GM12878 (cell line): ENCODE measurements at regions not wholly inside any gene's neighbourhood (a gene's known extent, or its start where the extent isn't known, plus 50 kb on each side); places are given as distances from the start of the nearest gene placed in this dataset.
A peak's percentile ranks its signal among the peaks of the same experiment; 100 is the strongest.

Source experiments
- BCLAF1 ChIP-seq: fragments of 450-650 bp; IDR thresholded peaks from 2 replicates; pipeline ENCODE4 v1.6.1; 2017; ENCODE audit warnings: antibody characterized with exemption, mild to moderate bottlenecking, moderate library complexity
- CHD2 ChIP-seq: IDR thresholded peaks from 2 replicates; pipeline ENCODE4 v1.6.1; 2011; ENCODE audit warnings: low read depth, low read length, improper control_type of control experiment, borderline replicate concordance
- DPF2 ChIP-seq: fragments of 450-650 bp; IDR thresholded peaks from 2 replicates; pipeline ENCODE4 v1.6.1; 2017; ENCODE audit warnings: mild to moderate bottlenecking
- EED ChIP-seq: sonication (generic); IDR thresholded peaks from 2 replicates; pipeline ENCODE4 v1.6.1; 2016; ENCODE audit warnings: antibody characterized with exemption, low read depth
- IKZF1 ChIP-seq: fragments of 450-650 bp; conservative IDR thresholded peaks from 2 replicates; pipeline ENCODE4 v1.6.1; 2017; ENCODE audit warnings: antibody characterized with exemption, mild to moderate bottlenecking
- KDM1A ChIP-seq: fragments of 200-600 bp; sonication (generic); IDR thresholded peaks from 2 replicates; pipeline ENCODE4 v1.6.1; 2016; ENCODE audit warnings: borderline replicate concordance
- MEF2B ChIP-seq: fragments of 450-650 bp; IDR thresholded peaks from 2 replicates; pipeline ENCODE4 v1.6.1; 2018; ENCODE audit warnings: mild to moderate bottlenecking, moderate library complexity; ENCODE audit not compliant: partially characterized antibody, poor library complexity, severe bottlenecking
- MTA2 ChIP-seq: fragments of 450-650 bp; IDR thresholded peaks from 2 replicates; pipeline ENCODE4 v1.6.1; 2016; ENCODE audit warnings: low read depth, mild to moderate bottlenecking, moderate library complexity
- NR2C1 ChIP-seq: fragments of 450-650 bp; IDR thresholded peaks from 2 replicates; pipeline ENCODE4 v1.6.1; 2017; ENCODE audit warnings: antibody characterized with exemption, mild to moderate bottlenecking, moderate library complexity
- PML ChIP-seq: IDR thresholded peaks from 2 replicates; pipeline ENCODE4 v1.6.1; 2012; ENCODE audit warnings: low read length, inconsistent platforms
- POU2F2 ChIP-seq: IDR thresholded peaks from 3 replicates; pipeline ENCODE4 v1.6.1; 2011; ENCODE audit warnings: low read depth, mild to moderate bottlenecking, low read length, borderline replicate concordance
- RAD21 ChIP-seq: IDR thresholded peaks from 2 replicates; pipeline ENCODE4 v1.6.1; 2011; ENCODE audit warnings: mild to moderate bottlenecking, low read depth, low read length, moderate library complexity; ENCODE audit not compliant: insufficient read depth
- RAD51 ChIP-seq: fragments of 450-650 bp; IDR thresholded peaks from 2 replicates; pipeline ENCODE4 v1.6.1; 2016; ENCODE audit warnings: moderate library complexity, mild to moderate bottlenecking, inconsistent platforms
- RELA ChIP-seq: fragments of 450-650 bp; IDR thresholded peaks from 2 replicates; pipeline ENCODE4 v1.8.0; 2014; ENCODE audit warnings: borderline replicate concordance; ENCODE audit not compliant: partially characterized antibody
- SIN3A ChIP-seq: IDR thresholded peaks from 2 replicates; pipeline ENCODE4 v1.6.1; 2012; ENCODE audit warnings: low read depth, low read length, improper control_type of control experiment
- SMC3 ChIP-seq: IDR thresholded peaks from 2 replicates; pipeline ENCODE4 v1.6.1; 2011; ENCODE audit warnings: low read length, improper control_type of control experiment, borderline replicate concordance
- SPI1 ChIP-seq: IDR thresholded peaks from 2 replicates; pipeline ENCODE4 v1.6.1; 2011; ENCODE audit warnings: low read depth, mild to moderate bottlenecking, low read length, moderate library complexity, borderline replicate concordance; ENCODE audit not compliant: insufficient read depth
- SREBF2 ChIP-seq: IDR thresholded peaks from 2 replicates; pipeline ENCODE4 v1.6.1; 2012; ENCODE audit warnings: mild to moderate bottlenecking, low read length
- YY1 ChIP-seq: IDR thresholded peaks from 2 replicates; pipeline ENCODE4 v1.6.1; 2011; ENCODE audit warnings: low read depth, mild to moderate bottlenecking, low read length
- ZNF217 ChIP-seq: fragments of 450-650 bp; IDR thresholded peaks from 2 replicates; pipeline ENCODE4 v1.6.1; 2017; ENCODE audit warnings: antibody characterized with exemption, mild to moderate bottlenecking
- TF ChIP-seq, protein P1 (sequence below): fragments of 450-650 bp; IDR thresholded peaks from 2 replicates; pipeline ENCODE4 v1.6.1; 2018; ENCODE audit warnings: borderline replicate concordance, mild to moderate bottlenecking; ENCODE audit not compliant: partially characterized antibody
- TF ChIP-seq, protein P2 (sequence below): fragments of 450-650 bp; IDR thresholded peaks from 2 replicates; pipeline ENCODE4 v1.6.1; 2017; ENCODE audit warnings: mild to moderate bottlenecking, moderate library complexity

DNA sequence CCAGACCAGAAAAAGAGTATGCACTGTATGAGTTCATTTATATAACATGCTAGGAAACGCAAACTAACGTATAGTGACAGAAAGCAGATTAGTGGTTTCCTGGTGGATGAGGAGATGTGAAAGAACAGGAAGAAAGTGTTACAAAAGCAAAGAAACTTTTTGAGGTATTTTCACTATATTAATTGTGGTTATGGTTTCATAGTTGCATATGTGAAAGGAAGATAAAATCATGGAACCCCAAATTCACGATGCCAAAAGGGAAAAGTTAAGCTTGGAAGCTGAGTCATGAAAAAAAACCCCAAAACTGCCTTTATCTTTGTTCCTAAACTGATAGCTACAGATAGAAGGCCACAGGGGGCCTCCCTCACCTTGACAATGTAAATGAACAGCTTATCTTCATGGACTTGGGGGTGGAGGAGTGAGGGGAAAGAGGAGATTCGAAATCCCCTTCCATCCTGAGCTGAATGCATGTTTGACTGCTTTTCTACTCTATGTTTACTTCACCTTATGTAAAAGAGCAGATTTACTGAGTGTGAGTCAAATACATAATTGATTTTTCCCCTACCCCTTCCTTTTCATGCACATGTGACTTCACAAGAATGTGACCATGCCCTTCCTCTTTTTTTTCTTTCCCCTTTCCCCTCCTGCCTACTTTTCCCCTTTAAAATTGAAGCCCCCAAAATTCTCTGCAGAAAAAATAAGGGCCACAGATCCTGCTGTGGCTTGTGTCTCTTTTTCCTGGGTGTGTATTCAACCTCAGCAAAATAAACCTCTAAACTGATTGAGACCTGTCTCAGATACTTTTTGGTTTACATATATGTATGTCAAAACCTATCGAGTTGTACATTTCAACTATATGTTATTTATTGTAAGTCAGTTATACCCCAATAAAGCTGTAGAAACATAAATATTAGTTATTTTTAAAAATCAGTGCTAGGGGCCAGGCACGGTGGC is 100.1 kb upstream of the TLK1 start (continued):
- TF ChIP-seq EED (peak; percentile 66), SIN3A (no peak), SMC3 (no peak), POU2F2 (0 out of 3 replicates have a peak, but pooled peaks have one; percentile 43), MEF2B (no peak), YY1 (no peak), IKZF1 (peak; percentile 50), SREBF2 (no peak), RAD51 (peak; percentile 80; the same call in 1 of the 2 replicates), RELA (peak; percentile 76), ZNF217 (no peak), RAD21 (peak; percentile 60), CHD2 (no peak), MTA2 (peak; percentile 18; the same call in 1 of the 2 replicates), DPF2 (0 out of 2 replicates have a peak, but pooled peaks have one; percentile 30), PML (no peak), NR2C1 (no peak), SPI1 (peak; percentile 65), BCLAF1 (no peak), KDM1A (no peak)
- TF ChIP-seq, protein P1, sequence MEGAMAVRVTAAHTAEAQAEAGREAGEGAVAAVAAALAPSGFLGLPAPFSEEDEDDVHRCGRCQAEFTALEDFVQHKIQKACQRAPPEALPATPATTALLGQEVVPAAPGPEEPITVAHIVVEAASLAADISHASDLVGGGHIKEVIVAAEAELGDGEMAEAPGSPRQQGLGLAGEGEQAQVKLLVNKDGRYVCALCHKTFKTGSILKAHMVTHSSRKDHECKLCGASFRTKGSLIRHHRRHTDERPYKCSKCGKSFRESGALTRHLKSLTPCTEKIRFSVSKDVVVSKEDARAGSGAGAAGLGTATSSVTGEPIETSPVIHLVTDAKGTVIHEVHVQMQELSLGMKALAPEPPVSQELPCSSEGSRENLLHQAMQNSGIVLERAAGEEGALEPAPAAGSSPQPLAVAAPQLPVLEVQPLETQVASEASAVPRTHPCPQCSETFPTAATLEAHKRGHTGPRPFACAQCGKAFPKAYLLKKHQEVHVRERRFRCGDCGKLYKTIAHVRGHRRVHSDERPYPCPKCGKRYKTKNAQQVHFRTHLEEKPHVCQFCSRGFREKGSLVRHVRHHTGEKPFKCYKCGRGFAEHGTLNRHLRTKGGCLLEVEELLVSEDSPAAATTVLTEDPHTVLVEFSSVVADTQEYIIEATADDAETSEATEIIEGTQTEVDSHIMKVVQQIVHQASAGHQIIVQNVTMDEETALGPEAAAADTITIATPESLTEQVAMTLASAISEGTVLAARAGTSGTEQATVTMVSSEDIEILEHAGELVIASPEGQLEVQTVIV: no peak
- TF ChIP-seq, protein P2, sequence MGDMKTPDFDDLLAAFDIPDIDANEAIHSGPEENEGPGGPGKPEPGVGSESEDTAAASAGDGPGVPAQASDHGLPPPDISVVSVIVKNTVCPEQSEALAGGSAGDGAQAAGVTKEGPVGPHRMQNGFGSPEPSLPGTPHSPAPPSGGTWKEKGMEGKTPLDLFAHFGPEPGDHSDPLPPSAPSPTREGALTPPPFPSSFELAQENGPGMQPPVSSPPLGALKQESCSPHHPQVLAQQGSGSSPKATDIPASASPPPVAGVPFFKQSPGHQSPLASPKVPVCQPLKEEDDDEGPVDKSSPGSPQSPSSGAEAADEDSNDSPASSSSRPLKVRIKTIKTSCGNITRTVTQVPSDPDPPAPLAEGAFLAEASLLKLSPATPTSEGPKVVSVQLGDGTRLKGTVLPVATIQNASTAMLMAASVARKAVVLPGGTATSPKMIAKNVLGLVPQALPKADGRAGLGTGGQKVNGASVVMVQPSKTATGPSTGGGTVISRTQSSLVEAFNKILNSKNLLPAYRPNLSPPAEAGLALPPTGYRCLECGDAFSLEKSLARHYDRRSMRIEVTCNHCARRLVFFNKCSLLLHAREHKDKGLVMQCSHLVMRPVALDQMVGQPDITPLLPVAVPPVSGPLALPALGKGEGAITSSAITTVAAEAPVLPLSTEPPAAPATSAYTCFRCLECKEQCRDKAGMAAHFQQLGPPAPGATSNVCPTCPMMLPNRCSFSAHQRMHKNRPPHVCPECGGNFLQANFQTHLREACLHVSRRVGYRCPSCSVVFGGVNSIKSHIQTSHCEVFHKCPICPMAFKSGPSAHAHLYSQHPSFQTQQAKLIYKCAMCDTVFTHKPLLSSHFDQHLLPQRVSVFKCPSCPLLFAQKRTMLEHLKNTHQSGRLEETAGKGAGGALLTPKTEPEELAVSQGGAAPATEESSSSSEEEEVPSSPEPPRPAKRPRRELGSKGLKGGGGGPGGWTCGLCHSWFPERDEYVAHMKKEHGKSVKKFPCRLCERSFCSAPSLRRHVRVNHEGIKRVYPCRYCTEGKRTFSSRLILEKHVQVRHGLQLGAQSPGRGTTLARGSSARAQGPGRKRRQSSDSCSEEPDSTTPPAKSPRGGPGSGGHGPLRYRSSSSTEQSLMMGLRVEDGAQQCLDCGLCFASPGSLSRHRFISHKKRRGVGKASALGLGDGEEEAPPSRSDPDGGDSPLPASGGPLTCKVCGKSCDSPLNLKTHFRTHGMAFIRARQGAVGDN: 0 out of 2 replicates have a peak, but pooled peaks have one; percentile 18
